ENCODE measurements at regions not wholly inside any gene's neighbourhood (a gene's known extent, or its start where the extent isn't known, plus 50 kb on each side); places are given as distances from the start of the nearest gene placed in this dataset.
"Not testable (repeated sequence)": the region's sequence is repeated elsewhere in the genome, so short reads cannot be mapped to it uniquely, and the experiment has no call there.

GRCh38 chr5:163569284-163569683, 63.9 kb downstream of the MAT2B start:
- H3K27ac ChIP-seq, result no peak overlapping the region
- no peak for TF ChIP-seq Cebpa-rat (IDR thresholded peaks at IDR 0.05)
- no peaks in the 10 kb centered on the region for H3K9me3 ChIP-seq
- H3K9ac ChIP-seq, result no peak overlapping the region
- peaks cover 38% of the 10 kb centered on the region for H3K27me3 ChIP-seq
- H3K4me2 ChIP-seq, result no peak overlapping the region
- no peak overlapping the region for H3K4me3 ChIP-seq
- no peaks in the 10 kb centered on the region for H4K20me1 ChIP-seq
- peaks cover 6% of the 10 kb centered on the region; the same call in 1 of the 2 replicates for H3K4me1 ChIP-seq
- no peaks in the 10 kb centered on the region for H3K36me3 ChIP-seq

- Histone ChIP-seq H3K9me3 (no peaks in the 10 kb centered on the region), H3K9ac (no peak overlapping the region), H3K36me3 (no peaks in the 10 kb centered on the region), H3K4me2 (no peak overlapping the region), H3K4me3 (no peak overlapping the region), H3K27me3 (peaks cover 15% of the 10 kb centered on the region), H3K4me1 (no peaks in the 10 kb centered on the region), H3K27ac (no peak overlapping the region), H4K20me1 (no peaks in the 10 kb centered on the region)
- TF ChIP-seq Cebpa-rat (IDR thresholded peaks at IDR 0.05), result no peak
Measured at GRCh38 chr5:163571744-163572143, 66.3 kb downstream of the MAT2B start.

- H3K9ac ChIP-seq, result no peak overlapping the region
- no peak overlapping the region for H3K27ac ChIP-seq
- no peak overlapping the region for H3K4me3 ChIP-seq
- H3K9me3 ChIP-seq, result peaks cover 3% of the 10 kb centered on the region; the same call in 1 of the 2 replicates
- no peak overlapping the region for H3K4me2 ChIP-seq
- no peaks in the 10 kb centered on the region for H4K20me1 ChIP-seq
- no peaks in the 10 kb centered on the region for H3K36me3 ChIP-seq
- H3K4me1 ChIP-seq, result no peaks in the 10 kb centered on the region
- no peak for TF ChIP-seq Cebpa-rat (IDR thresholded peaks at IDR 0.05)
- H3K27me3 ChIP-seq, result no peaks in the 10 kb centered on the region
Measured at GRCh38 chr5:163574472-163575440, 69.3 kb downstream of the MAT2B start.

- no peak overlapping the region for H3K4me2 ChIP-seq
- TF ChIP-seq Cebpa-rat (IDR thresholded peaks at IDR 0.05), result no peak
- H3K4me3 ChIP-seq, result no peak overlapping the region
- no peaks in the 10 kb centered on the region for H3K4me1 ChIP-seq
- H3K27me3 ChIP-seq, result no peaks in the 10 kb centered on the region
- no peaks in the 10 kb centered on the region for H4K20me1 ChIP-seq
- peaks cover 5% of the 10 kb centered on the region for H3K9me3 ChIP-seq
- no peak overlapping the region for H3K9ac ChIP-seq
- no peak overlapping the region for H3K27ac ChIP-seq
- H3K36me3 ChIP-seq, result no peaks in the 10 kb centered on the region
Measured at GRCh38 chr5:163578652-163579051, 73.2 kb downstream of the MAT2B start.

- Histone ChIP-seq H3K36me3 (no peaks in the 10 kb centered on the region), H3K27me3 (no peaks in the 10 kb centered on the region), H3K4me2 (no peak overlapping the region), H3K9me3 (peaks cover 11% of the 10 kb centered on the region), H3K9ac (no peak overlapping the region), H3K4me1 (no peaks in the 10 kb centered on the region), H3K27ac (no peak overlapping the region), H4K20me1 (no peaks in the 10 kb centered on the region), H3K4me3 (no peak overlapping the region)
- TF ChIP-seq Cebpa-rat (IDR thresholded peaks at IDR 0.05), result no peak
Measured at GRCh38 chr5:163579729-163580128, 74.3 kb downstream of the MAT2B start.

- no peak for TF ChIP-seq Cebpa-rat (IDR thresholded peaks at IDR 0.05)
- no peak overlapping the region for H3K9ac ChIP-seq
Measured at GRCh38 chr5:163580516-163580915, 75.1 kb downstream of the MAT2B start.

GRCh38 chr5:163583491-163584153, 78.2 kb downstream of the MAT2B start:
- peaks cover 11% of the 10 kb centered on the region for H3K9me3 ChIP-seq
- H3K27me3 ChIP-seq, result not testable (repeated sequence)

More at GRCh38 chr5:163580516-163580915, 75.1 kb downstream of the MAT2B start:
- Histone ChIP-seq H4K20me1 (no peaks in the 10 kb centered on the region), H3K4me2 (no peak overlapping the region), H3K9me3 (peaks cover 11% of the 10 kb centered on the region), H3K4me1 (no peaks in the 10 kb centered on the region), H3K36me3 (no peaks in the 10 kb centered on the region), H3K27ac (no peak overlapping the region), H3K4me3 (no peak overlapping the region), H3K27me3 (no peaks in the 10 kb centered on the region)

GRCh38 chr5:163585206-163585605, 79.8 kb downstream of the MAT2B start:
- Histone ChIP-seq H3K4me2 (no peak overlapping the region), H3K9ac (no peak overlapping the region), H3K27ac (no peak overlapping the region), H3K9me3 (peaks cover 7% of the 10 kb centered on the region; the same call in 1 of the 2 replicates), H3K27me3 (no peaks in the 10 kb centered on the region), H3K4me3 (no peak overlapping the region), H3K36me3 (no peaks in the 10 kb centered on the region), H3K4me1 (no peaks in the 10 kb centered on the region), H4K20me1 (no peaks in the 10 kb centered on the region)
- TF ChIP-seq Cebpa-rat (IDR thresholded peaks at IDR 0.05), result no peak

More at GRCh38 chr5:163583491-163584153, 78.2 kb downstream of the MAT2B start:
- not testable (repeated sequence) for H3K4me3 ChIP-seq, H3K27ac ChIP-seq, H3K4me2 ChIP-seq, H3K4me1 ChIP-seq, H4K20me1 ChIP-seq, H3K36me3 ChIP-seq, H3K9ac ChIP-seq

- H3K36me3 ChIP-seq, result no peaks in the 10 kb centered on the region
- no peaks in the 10 kb centered on the region for H3K4me1 ChIP-seq
- TF ChIP-seq Cebpa-rat (IDR thresholded peaks at IDR 0.05), result no peak
- no peaks in the 10 kb centered on the region for H4K20me1 ChIP-seq
- no peak overlapping the region for H3K27ac ChIP-seq
- H3K27me3 ChIP-seq, result no peaks in the 10 kb centered on the region
- peaks cover 7% of the 10 kb centered on the region; the same call in 1 of the 2 replicates for H3K9me3 ChIP-seq
- no peak overlapping the region for H3K4me3 ChIP-seq
- H3K9ac ChIP-seq, result no peak overlapping the region
- no peak overlapping the region for H3K4me2 ChIP-seq
Measured at GRCh38 chr5:163586531-163586956, 81.1 kb downstream of the MAT2B start.

- no peak overlapping the region for H3K9ac ChIP-seq
- no peak overlapping the region for H3K27ac ChIP-seq
- no peaks in the 10 kb centered on the region for H3K9me3 ChIP-seq
- no peak for TF ChIP-seq Cebpa-rat (IDR thresholded peaks at IDR 0.05)
- H3K4me3 ChIP-seq, result no peak overlapping the region
- H3K4me1 ChIP-seq, result no peaks in the 10 kb centered on the region
- H3K27me3 ChIP-seq, result no peaks in the 10 kb centered on the region
- H3K4me2 ChIP-seq, result no peak overlapping the region
- no peaks in the 10 kb centered on the region for H3K36me3 ChIP-seq
- H4K20me1 ChIP-seq, result no peaks in the 10 kb centered on the region
Measured at GRCh38 chr5:163594951-163595350, 89.5 kb downstream of the MAT2B start.
